HG03159 (cell line): ENCODE measurements at regions not wholly inside any gene's neighbourhood (a gene's known extent, or its start where the extent isn't known, plus 50 kb on each side); places are given as distances from the start of the nearest gene placed in this dataset.
"Not testable (repeated sequence)": the region's sequence is repeated elsewhere in the genome, so short reads cannot be mapped to it uniquely, and the experiment has no call there.

Experiments
- ATAC-seq: cut with Tn5 transposase; IDR thresholded peaks from one replicate; pipeline ENCODE4 v1.9.1; 2021; ENCODE audit warnings: mild to moderate bottlenecking, moderate library complexity; ENCODE audit not compliant: unreplicated experiment

- no peak for ATAC-seq
Measured at GRCh38 chr5:109580225-109580624, 109.5 kb upstream of the MAN2A1 start.

GRCh38 chr5:109575506-109575905 lies 114.2 kb upstream of the MAN2A1 start:
- ATAC-seq: no peak

GRCh38 chr5:109574985-109575384 lies 114.7 kb upstream of the MAN2A1 start:
- ATAC-seq: no peak

GRCh38 chr5:109573766-109574165 lies 116.0 kb upstream of the MAN2A1 start:
- no peak for ATAC-seq

GRCh38 chr5:109573256-109573655 lies 116.5 kb upstream of the MAN2A1 start:
- ATAC-seq: no peak

GRCh38 chr5:109571785-109572184 lies 117.9 kb upstream of the MAN2A1 start:
- no peak for ATAC-seq

GRCh38 chr5:109570362-109570874 lies 119.3 kb upstream of the MAN2A1 start:
- ATAC-seq: no peak

- ATAC-seq: no peak
Measured at GRCh38 chr5:109567374-109568044, 122.2 kb upstream of the MAN2A1 start.

GRCh38 chr5:109566361-109566760 lies 123.4 kb upstream of the MAN2A1 start:
- no peak for ATAC-seq

- ATAC-seq: no peak
Measured at GRCh38 chr5:109563739-109564138, 126.0 kb upstream of the MAN2A1 start.

GRCh38 chr5:109563189-109563588 lies 126.5 kb upstream of the MAN2A1 start:
- ATAC-seq: no peak

- ATAC-seq: no peak
Measured at GRCh38 chr5:109562441-109562840, 127.3 kb upstream of the MAN2A1 start.

- ATAC-seq: no peak
Measured at GRCh38 chr5:109561447-109561846, 128.3 kb upstream of the MAN2A1 start.

- ATAC-seq: no peak
Measured at GRCh38 chr5:109560554-109560953, 129.2 kb upstream of the MAN2A1 start.

- no peak for ATAC-seq
Measured at GRCh38 chr5:109558952-109559351, 130.8 kb upstream of the MAN2A1 start.

- no peak for ATAC-seq
Measured at GRCh38 chr5:109558364-109558763, 131.4 kb upstream of the MAN2A1 start.

GRCh38 chr5:109553846-109554245 lies 135.9 kb upstream of the MAN2A1 start:
- ATAC-seq: no peak

GRCh38 chr5:109551234-109551633 lies 138.5 kb upstream of the MAN2A1 start:
- ATAC-seq: not testable (repeated sequence)

- ATAC-seq: no peak
Measured at GRCh38 chr5:109550077-109550476, 139.7 kb upstream of the MAN2A1 start.

- no peak for ATAC-seq
Measured at GRCh38 chr5:109546461-109546860, 136.7 kb upstream of the PJA2 start.

GRCh38 chr5:109544873-109545272 lies 135.1 kb upstream of the PJA2 start:
- not testable (repeated sequence) for ATAC-seq

- not testable (repeated sequence) for ATAC-seq
Measured at GRCh38 chr5:109538692-109539091, 128.9 kb upstream of the PJA2 start.

GRCh38 chr5:109535090-109535489 lies 125.3 kb upstream of the PJA2 start:
- ATAC-seq: not testable (repeated sequence)
